ENCODE measurements at regions not wholly inside any gene's neighbourhood (a gene's known extent, or its start where the extent isn't known, plus 50 kb on each side); places are given as distances from the start of the nearest gene placed in this dataset. TPM values are rescaled to one million over a fixed set of nuclear protein-coding genes. Genes with fewer than 3 reads are reported as not detected.

GRCh38 chr2:123958011-123958410 lies 67.1 kb upstream of the CNTNAP5 start:
- no peak for TF ChIP-seq CTCF (IDR thresholded peaks at IDR 0.05; ENCODE audit: insufficient read depth, low read length)
- no peak for DNase-seq (ENCODE audit: low read depth)
- H3K4me3 ChIP-seq (ENCODE audit: low read depth, low read length): no peak overlapping the region

GRCh38 chr2:123961576-123961975 lies 63.5 kb upstream of the CNTNAP5 start:
- TF ChIP-seq CTCF (IDR thresholded peaks at IDR 0.05; ENCODE audit: insufficient read depth, low read length): no peak
- DNase-seq (ENCODE audit: low read depth): no peak
- H3K4me3 ChIP-seq (ENCODE audit: low read depth, low read length): no peak overlapping the region

- no peak for DNase-seq (ENCODE audit: low read depth)
- TF ChIP-seq CTCF (IDR thresholded peaks at IDR 0.05; ENCODE audit: insufficient read depth, low read length): no peak
- no peak overlapping the region for H3K4me3 ChIP-seq (ENCODE audit: low read depth, low read length)
Measured at GRCh38 chr2:123971564-123972318, 53.3 kb upstream of the CNTNAP5 start.

Small RNAs in the stretch of these regions (small RNA-seq; reads per million reads assigned to genes)
- not detected for gene AC064859.1
